ENCODE measurements at regions not wholly inside any gene's neighbourhood (a gene's known extent, or its start where the extent isn't known, plus 50 kb on each side); places are given as distances from the start of the nearest gene placed in this dataset.

GRCh38 chr6:81981812-81982211 lies 229.3 kb upstream of the TENT5A start:
- TF ChIP-seq, protein P1, sequence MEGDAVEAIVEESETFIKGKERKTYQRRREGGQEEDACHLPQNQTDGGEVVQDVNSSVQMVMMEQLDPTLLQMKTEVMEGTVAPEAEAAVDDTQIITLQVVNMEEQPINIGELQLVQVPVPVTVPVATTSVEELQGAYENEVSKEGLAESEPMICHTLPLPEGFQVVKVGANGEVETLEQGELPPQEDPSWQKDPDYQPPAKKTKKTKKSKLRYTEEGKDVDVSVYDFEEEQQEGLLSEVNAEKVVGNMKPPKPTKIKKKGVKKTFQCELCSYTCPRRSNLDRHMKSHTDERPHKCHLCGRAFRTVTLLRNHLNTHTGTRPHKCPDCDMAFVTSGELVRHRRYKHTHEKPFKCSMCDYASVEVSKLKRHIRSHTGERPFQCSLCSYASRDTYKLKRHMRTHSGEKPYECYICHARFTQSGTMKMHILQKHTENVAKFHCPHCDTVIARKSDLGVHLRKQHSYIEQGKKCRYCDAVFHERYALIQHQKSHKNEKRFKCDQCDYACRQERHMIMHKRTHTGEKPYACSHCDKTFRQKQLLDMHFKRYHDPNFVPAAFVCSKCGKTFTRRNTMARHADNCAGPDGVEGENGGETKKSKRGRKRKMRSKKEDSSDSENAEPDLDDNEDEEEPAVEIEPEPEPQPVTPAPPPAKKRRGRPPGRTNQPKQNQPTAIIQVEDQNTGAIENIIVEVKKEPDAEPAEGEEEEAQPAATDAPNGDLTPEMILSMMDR (IDR thresholded peaks at IDR 0.05) = no peak
- TF ChIP-seq POLR2A (IDR thresholded peaks at IDR 0.05) = no peak
